ENCODE measurements at regions not wholly inside any gene's neighbourhood (a gene's known extent, or its start where the extent isn't known, plus 50 kb on each side); places are given as distances from the start of the nearest gene placed in this dataset.

DNA sequence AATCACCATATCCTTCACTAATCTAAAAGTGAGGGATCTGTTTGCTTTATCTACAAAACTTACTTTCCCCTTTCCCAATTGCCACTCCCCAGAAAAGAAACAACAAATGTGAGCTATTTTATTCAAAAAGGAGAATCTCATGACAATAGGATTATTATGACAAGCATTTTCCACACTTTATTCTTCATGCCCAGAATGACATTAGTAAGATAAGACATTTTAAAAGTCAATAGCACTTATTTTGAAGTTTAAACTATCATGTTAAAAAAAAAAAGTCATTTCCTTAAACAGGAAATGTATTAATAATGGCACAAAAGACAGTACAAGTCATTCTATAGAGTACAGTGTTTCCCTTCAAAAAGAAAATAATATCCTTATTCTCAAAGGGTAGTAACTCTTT is 58.8 kb upstream of the HNRNPA3 start:
- H3K4me3 ChIP-seq (ENCODE audit: low read depth in 2 of 2, low read length in 2 of 2), result no peak overlapping the region
- no peaks in the 10 kb centered on the region for H3K9me3 ChIP-seq (ENCODE audit: control insufficient read depth, insufficient read depth, low read depth, low read length)
- ATAC-seq, result no peak
- peaks cover 10% of the 10 kb centered on the region for H3K27me3 ChIP-seq (ENCODE audit: control insufficient read depth, insufficient read depth, low read length)
- ChIA-PET CTCF (no interaction called here), POLR2A (no interaction called here)
- no peak overlapping the region for H3K27ac ChIP-seq (ENCODE audit: low read length)
- TF ChIP-seq, protein P1, sequence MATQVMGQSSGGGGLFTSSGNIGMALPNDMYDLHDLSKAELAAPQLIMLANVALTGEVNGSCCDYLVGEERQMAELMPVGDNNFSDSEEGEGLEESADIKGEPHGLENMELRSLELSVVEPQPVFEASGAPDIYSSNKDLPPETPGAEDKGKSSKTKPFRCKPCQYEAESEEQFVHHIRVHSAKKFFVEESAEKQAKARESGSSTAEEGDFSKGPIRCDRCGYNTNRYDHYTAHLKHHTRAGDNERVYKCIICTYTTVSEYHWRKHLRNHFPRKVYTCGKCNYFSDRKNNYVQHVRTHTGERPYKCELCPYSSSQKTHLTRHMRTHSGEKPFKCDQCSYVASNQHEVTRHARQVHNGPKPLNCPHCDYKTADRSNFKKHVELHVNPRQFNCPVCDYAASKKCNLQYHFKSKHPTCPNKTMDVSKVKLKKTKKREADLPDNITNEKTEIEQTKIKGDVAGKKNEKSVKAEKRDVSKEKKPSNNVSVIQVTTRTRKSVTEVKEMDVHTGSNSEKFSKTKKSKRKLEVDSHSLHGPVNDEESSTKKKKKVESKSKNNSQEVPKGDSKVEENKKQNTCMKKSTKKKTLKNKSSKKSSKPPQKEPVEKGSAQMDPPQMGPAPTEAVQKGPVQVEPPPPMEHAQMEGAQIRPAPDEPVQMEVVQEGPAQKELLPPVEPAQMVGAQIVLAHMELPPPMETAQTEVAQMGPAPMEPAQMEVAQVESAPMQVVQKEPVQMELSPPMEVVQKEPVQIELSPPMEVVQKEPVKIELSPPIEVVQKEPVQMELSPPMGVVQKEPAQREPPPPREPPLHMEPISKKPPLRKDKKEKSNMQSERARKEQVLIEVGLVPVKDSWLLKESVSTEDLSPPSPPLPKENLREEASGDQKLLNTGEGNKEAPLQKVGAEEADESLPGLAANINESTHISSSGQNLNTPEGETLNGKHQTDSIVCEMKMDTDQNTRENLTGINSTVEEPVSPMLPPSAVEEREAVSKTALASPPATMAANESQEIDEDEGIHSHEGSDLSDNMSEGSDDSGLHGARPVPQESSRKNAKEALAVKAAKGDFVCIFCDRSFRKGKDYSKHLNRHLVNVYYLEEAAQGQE (IDR thresholded peaks at IDR 0.05; ENCODE audit: insufficient read depth in 1 of 2, low read depth in 2 of 2, low read length in 1 of 2), result no peak
- TF ChIP-seq SIN3A (IDR thresholded peaks at IDR 0.05; ENCODE audit: borderline replicate concordance, insufficient read depth, low read depth, low read length) (no peak), TCF7L2 (IDR thresholded peaks at IDR 0.05; ENCODE audit: low read depth, low read length) (no peak), POLR2AphosphoS5 (IDR thresholded peaks at IDR 0.05; ENCODE audit: low read depth, low read length) (no peak)
- TF ChIP-seq, protein P2, sequence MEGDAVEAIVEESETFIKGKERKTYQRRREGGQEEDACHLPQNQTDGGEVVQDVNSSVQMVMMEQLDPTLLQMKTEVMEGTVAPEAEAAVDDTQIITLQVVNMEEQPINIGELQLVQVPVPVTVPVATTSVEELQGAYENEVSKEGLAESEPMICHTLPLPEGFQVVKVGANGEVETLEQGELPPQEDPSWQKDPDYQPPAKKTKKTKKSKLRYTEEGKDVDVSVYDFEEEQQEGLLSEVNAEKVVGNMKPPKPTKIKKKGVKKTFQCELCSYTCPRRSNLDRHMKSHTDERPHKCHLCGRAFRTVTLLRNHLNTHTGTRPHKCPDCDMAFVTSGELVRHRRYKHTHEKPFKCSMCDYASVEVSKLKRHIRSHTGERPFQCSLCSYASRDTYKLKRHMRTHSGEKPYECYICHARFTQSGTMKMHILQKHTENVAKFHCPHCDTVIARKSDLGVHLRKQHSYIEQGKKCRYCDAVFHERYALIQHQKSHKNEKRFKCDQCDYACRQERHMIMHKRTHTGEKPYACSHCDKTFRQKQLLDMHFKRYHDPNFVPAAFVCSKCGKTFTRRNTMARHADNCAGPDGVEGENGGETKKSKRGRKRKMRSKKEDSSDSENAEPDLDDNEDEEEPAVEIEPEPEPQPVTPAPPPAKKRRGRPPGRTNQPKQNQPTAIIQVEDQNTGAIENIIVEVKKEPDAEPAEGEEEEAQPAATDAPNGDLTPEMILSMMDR (IDR thresholded peaks at IDR 0.05), result no peak
- no TSS peak for BruUV-seq (replicated peaks)
- H3K4me1 ChIP-seq (ENCODE audit: control insufficient read depth, insufficient read depth, low read length), result no peaks in the 10 kb centered on the region
- intact Hi-C loops (cut with micrococcal nuclease; ENCODE audit: unreplicated experiment) (no loop called here), in situ Hi-C loops (cut with HindIII; ENCODE audit: low pct_unique_long_range_greater_than_20kb, low sequenced_read_pairs) (no loop called here)
- no peaks in the 10 kb centered on the region for H3K36me3 ChIP-seq (ENCODE audit: control insufficient read depth, insufficient read depth, low read length)
- DNase-seq (ENCODE audit: low read depth, low spot score), result no peak

DNA sequence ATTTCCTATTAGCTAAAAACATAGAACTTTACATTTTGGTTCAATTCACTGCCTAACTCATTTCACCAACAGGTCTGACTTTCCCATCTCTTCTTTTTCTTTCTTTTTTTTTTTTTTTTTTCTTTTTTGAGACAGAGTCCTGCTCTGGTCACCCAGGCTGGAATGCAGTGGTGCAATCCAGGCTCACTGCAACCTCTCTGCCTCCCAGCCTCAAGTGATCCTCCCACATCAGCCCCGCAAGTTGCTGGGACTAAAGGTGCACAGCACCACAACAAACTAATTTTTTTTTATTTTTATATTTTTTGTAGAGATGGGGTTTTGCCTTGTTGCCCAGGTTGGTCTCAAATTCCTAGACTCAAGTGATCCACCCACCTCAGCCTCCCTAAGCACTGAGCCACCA is 57.8 kb upstream of the HNRNPA3 start:
- TF ChIP-seq TCF7L2 (IDR thresholded peaks at IDR 0.05; ENCODE audit: low read depth, low read length) (no peak), POLR2AphosphoS5 (IDR thresholded peaks at IDR 0.05; ENCODE audit: low read depth, low read length) (no peak), SIN3A (IDR thresholded peaks at IDR 0.05; ENCODE audit: borderline replicate concordance, insufficient read depth, low read depth, low read length) (no peak)
- TF ChIP-seq, protein P1 (IDR thresholded peaks at IDR 0.05; ENCODE audit: insufficient read depth in 1 of 2, low read depth in 2 of 2, low read length in 1 of 2), result no peak
- TF ChIP-seq, protein P2 (IDR thresholded peaks at IDR 0.05), result no peak
- in situ Hi-C loops (cut with HindIII; ENCODE audit: low pct_unique_long_range_greater_than_20kb, low sequenced_read_pairs), result no loop called here

More for the DNA sequence above, 57.8 kb upstream of the HNRNPA3 start:
- DNase-seq (ENCODE audit: low read depth, low spot score), result no peak
- no peak overlapping the region for H3K27ac ChIP-seq (ENCODE audit: low read length)
- ATAC-seq, result no peak
- H3K9me3 ChIP-seq (ENCODE audit: control insufficient read depth, insufficient read depth, low read depth, low read length), result no peaks in the 10 kb centered on the region
- intact Hi-C loops (cut with micrococcal nuclease; ENCODE audit: unreplicated experiment), result no loop called here
- H3K36me3 ChIP-seq (ENCODE audit: control insufficient read depth, insufficient read depth, low read length), result no peaks in the 10 kb centered on the region
- H3K27me3 ChIP-seq (ENCODE audit: control insufficient read depth, insufficient read depth, low read length), result peaks cover 6% of the 10 kb centered on the region; the same call in 1 of the 2 replicates
- H3K4me3 ChIP-seq (ENCODE audit: low read depth in 2 of 2, low read length in 2 of 2), result no peak overlapping the region
- no TSS peak for BruUV-seq (replicated peaks)
- CTCF ChIA-PET, result no interaction called here
- POLR2A ChIA-PET, result no interaction called here
- no peaks in the 10 kb centered on the region for H3K4me1 ChIP-seq (ENCODE audit: control insufficient read depth, insufficient read depth, low read length)
